ENCODE measurements at regions not wholly inside any gene's neighbourhood (a gene's known extent, or its start where the extent isn't known, plus 50 kb on each side); places are given as distances from the start of the nearest gene placed in this dataset.

- H3K56ac ChIP-seq (replicated peaks; ENCODE audit: insufficient read length, low read depth, low read length): no peak overlapping the region
- POLR2A ChIA-PET (ENCODE audit: partially characterized antibody): no interaction called here
- CTCF ChIA-PET (ENCODE audit: partially characterized antibody): interaction anchor here (0.9 to 1.4 kb wide), 2 partner anchors 14 to 367 kb away, joined by 3 read pairs; no protein-coding TSS in a partner anchor
These were observed 251.0 kb downstream of the SAMD5 start for GRCh38 chr6:147759536-147759935.

More at GRCh38 chr6:147759536-147759935, 251.0 kb downstream of the SAMD5 start:
- no peaks in the 10 kb centered on the region for H4K20me1 ChIP-seq (replicated peaks in 1 of 2; ENCODE audit: control insufficient read depth in 1 of 2, insufficient read depth in 2 of 2, low read length in 2 of 2)
- no peak overlapping the region for H4K5ac ChIP-seq (ENCODE audit: insufficient read length, low read depth, low read length)
- no peak overlapping the region for H3K18ac ChIP-seq (ENCODE audit: extremely low read depth, low read length)
- H2BK15ac ChIP-seq (ENCODE audit: low read length): no peak overlapping the region
- H2BK5ac ChIP-seq (ENCODE audit: low read depth, low read length): no peak overlapping the region
- no peak overlapping the region for H4K8ac ChIP-seq (ENCODE audit: extremely low read depth, insufficient read depth, low read length)
- H2BK20ac ChIP-seq (ENCODE audit: low read length): no peak overlapping the region
- no peak overlapping the region for H3K23ac ChIP-seq (ENCODE audit: insufficient read length)
- no peaks in the 10 kb centered on the region for H3K4me1 ChIP-seq (replicated peaks in 1 of 4; ENCODE audit: control insufficient read depth in 3 of 4, insufficient read depth in 4 of 4, low read length in 3 of 4)
- TF ChIP-seq CTBP2 (IDR thresholded peaks at IDR 0.05; ENCODE audit: borderline replicate concordance, insufficient read depth, insufficient read length, low read length): no peak
- TF ChIP-seq JUND (IDR thresholded peaks at IDR 0.05; ENCODE audit: low read length): no peak
- TF ChIP-seq TCF12 (IDR thresholded peaks at IDR 0.05; ENCODE audit: low read depth, low read length): no peak
- no peak for TF ChIP-seq CHD2 (IDR thresholded peaks at IDR 0.05; ENCODE audit: low read length)
- TF ChIP-seq POU5F1 (IDR thresholded peaks at IDR 0.05; ENCODE audit: low read depth, low read length): no peak
- TF ChIP-seq TEAD4 (IDR thresholded peaks at IDR 0.05; ENCODE audit: low read depth, low read length): no peak
- TF ChIP-seq CHD1 (IDR thresholded peaks at IDR 0.05; ENCODE audit: low read depth, low read length): no peak
- TF ChIP-seq JUN (IDR thresholded peaks at IDR 0.05; ENCODE audit: low read depth, low read length): no peak
- no peaks in the 10 kb centered on the region for H3K23me2 ChIP-seq (ENCODE audit: low read depth, low read length)
- H3K27ac ChIP-seq (ENCODE audit: low read depth, low read length): no peak overlapping the region
- no peak overlapping the region for H2AFZ ChIP-seq (ENCODE audit: low read length)
- no peak overlapping the region for H3K4me3 ChIP-seq (ENCODE audit: extremely low read depth in 1 of 4, insufficient read depth in 2 of 4, low read depth in 3 of 4, low read length in 4 of 4)
- H3K9me3 ChIP-seq (ENCODE audit: insufficient read depth in 2 of 2, low read depth in 1 of 2, low read length in 1 of 2): no peaks in the 10 kb centered on the region
- no peak overlapping the region for H2BK120ac ChIP-seq (replicated peaks; ENCODE audit: low read depth, low read length)
- no peak overlapping the region for H4K91ac ChIP-seq (replicated peaks; ENCODE audit: insufficient read length, low read length)
- no peak overlapping the region for H2AK5ac ChIP-seq (ENCODE audit: low read depth, low read length)
- no peaks in the 10 kb centered on the region for H3K79me2 ChIP-seq (ENCODE audit: control insufficient read depth in 1 of 2, insufficient read depth in 2 of 2, low read length in 2 of 2)
- DNase-seq (ENCODE audit: low read depth in 1 of 2, low spot score in 2 of 2) (no peak), FAIRE-seq (no peak)
- H3K27me3 ChIP-seq (replicated peaks in 1 of 4; ENCODE audit: control insufficient read depth in 3 of 4, extremely low read depth in 1 of 4, insufficient read depth in 3 of 4, low read length in 3 of 4): no peaks in the 10 kb centered on the region
- no peak overlapping the region for H3K14ac ChIP-seq (ENCODE audit: insufficient read length)
- H3K4me2 ChIP-seq (ENCODE audit: insufficient read depth in 1 of 2, low read depth in 2 of 2, low read length in 2 of 2): no peak overlapping the region
- no peak overlapping the region for H2BK12ac ChIP-seq (ENCODE audit: low read depth, low read length)
- no peaks in the 10 kb centered on the region for H3K79me1 ChIP-seq (ENCODE audit: low read depth, low read length)
- no peak overlapping the region for H3K4ac ChIP-seq (replicated peaks; ENCODE audit: insufficient read length, low read depth, low read length)
- no peaks in the 10 kb centered on the region for H3K36me3 ChIP-seq (ENCODE audit: control insufficient read depth in 2 of 4, insufficient read depth in 4 of 4, low read length in 3 of 4)
- no peak overlapping the region for H3K9ac ChIP-seq (replicated peaks in 1 of 4; ENCODE audit: extremely low read depth in 1 of 4, low read depth in 3 of 4, low read length in 3 of 4)

All from H1 (cell line).